ENCODE measurements at regions not wholly inside any gene's neighbourhood (a gene's known extent, or its start where the extent isn't known, plus 50 kb on each side); places are given as distances from the start of the nearest gene placed in this dataset.

DNA sequence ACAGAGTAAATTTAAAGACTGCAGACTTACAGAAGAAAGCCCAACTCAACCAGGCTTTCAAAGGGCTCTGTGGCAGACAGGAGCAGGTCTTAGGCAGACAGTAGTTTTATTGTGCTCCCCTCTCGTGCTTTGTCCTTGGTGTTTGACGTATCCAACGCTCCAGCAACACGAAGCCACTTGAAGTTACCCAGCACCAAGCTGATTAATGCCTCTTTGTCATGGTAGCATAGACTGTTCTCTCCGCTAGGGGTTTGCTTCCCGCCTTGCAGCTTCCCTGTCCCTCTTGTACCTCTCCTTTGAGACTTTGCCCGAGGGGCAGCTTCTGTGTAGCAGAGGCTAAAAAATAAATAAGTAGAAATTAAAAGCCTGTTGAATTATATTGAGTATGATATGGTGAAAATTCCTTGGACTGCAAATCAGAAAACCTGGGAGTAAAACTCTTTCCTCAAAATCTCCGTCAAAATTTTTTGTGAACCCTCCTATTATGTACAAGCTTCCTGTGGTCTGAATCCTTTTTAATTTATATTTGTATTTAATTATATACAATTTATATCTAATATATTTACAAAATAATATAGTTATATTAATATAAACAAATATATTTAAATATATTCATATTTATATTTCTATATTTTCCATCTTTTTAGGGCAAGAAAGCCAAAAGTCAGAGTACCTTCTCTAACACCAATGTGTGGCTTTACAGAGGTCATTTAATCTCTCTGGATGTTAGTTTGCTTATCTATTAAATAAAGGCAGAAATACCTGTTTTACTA, 405.4 kb downstream of the DMAC1 start:
- Histone ChIP-seq H3K27ac (no peak overlapping the region), H3K4me3 (no peak overlapping the region), H3K9me3 (no peaks in the 10 kb centered on the region), H3K27me3 (peaks cover 0 to 4% of the 10 kb centered on the region in 2 donors), H3K4me1 (no peaks in the 10 kb centered on the region), H3K36me3 (no peaks in the 10 kb centered on the region)
- ATAC-seq (no peak), DNase-seq (no peak)
- WGBS (ENCODE audit: insufficient coverage, low coverage, low lambda C conversion rate, missing lambda C conversion rate) = 43% methylated on average over 8 of the region's 8 CpGs
- intact Hi-C loops (cut with DNase I) = no loop called here
- TF ChIP-seq, protein P1, sequence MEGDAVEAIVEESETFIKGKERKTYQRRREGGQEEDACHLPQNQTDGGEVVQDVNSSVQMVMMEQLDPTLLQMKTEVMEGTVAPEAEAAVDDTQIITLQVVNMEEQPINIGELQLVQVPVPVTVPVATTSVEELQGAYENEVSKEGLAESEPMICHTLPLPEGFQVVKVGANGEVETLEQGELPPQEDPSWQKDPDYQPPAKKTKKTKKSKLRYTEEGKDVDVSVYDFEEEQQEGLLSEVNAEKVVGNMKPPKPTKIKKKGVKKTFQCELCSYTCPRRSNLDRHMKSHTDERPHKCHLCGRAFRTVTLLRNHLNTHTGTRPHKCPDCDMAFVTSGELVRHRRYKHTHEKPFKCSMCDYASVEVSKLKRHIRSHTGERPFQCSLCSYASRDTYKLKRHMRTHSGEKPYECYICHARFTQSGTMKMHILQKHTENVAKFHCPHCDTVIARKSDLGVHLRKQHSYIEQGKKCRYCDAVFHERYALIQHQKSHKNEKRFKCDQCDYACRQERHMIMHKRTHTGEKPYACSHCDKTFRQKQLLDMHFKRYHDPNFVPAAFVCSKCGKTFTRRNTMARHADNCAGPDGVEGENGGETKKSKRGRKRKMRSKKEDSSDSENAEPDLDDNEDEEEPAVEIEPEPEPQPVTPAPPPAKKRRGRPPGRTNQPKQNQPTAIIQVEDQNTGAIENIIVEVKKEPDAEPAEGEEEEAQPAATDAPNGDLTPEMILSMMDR (IDR thresholded peaks at IDR 0.05) = no peak
- TF ChIP-seq POLR2A (IDR thresholded peaks at IDR 0.05) = no peak

DNA sequence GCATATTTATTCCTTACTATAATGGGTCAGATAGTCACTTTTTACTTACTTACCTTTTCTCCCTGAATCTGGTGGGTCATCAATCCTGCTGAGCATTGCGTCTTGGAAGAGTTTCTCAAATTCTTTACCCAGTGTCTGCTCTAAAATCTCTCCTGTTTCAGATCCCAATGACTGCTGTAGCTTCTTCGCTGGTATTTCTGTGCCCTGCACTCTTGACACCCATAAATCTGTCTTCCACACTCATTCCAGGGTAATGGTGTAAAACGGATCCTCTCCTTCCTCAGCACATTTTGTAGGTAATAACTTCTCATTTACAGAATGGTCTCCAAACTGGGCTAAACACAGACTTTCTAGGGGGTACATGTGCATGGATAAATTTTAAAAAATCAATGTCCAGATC, 407.4 kb downstream of the DMAC1 start:
- whole genome bisulfite sequencing (ENCODE audit: insufficient coverage, low coverage, low lambda C conversion rate, missing lambda C conversion rate) = 51% methylated on average over 3 of the region's 3 CpGs
- DNase-seq (no peak), ATAC-seq (no peak)
- H3K36me3 ChIP-seq = no peaks in the 10 kb centered on the region
- no peaks in the 10 kb centered on the region for H3K9me3 ChIP-seq
- intact Hi-C loops (cut with DNase I) = no loop called here
- TF ChIP-seq, protein P1 (IDR thresholded peaks at IDR 0.05) = no peak
- TF ChIP-seq POLR2A (IDR thresholded peaks at IDR 0.05) = no peak
- H3K27ac ChIP-seq = no peak overlapping the region
- no peaks in the 10 kb centered on the region for H3K4me1 ChIP-seq
- H3K4me3 ChIP-seq = no peak overlapping the region
- H3K27me3 ChIP-seq = peaks cover 0 to 4% of the 10 kb centered on the region in 2 donors

DNA sequence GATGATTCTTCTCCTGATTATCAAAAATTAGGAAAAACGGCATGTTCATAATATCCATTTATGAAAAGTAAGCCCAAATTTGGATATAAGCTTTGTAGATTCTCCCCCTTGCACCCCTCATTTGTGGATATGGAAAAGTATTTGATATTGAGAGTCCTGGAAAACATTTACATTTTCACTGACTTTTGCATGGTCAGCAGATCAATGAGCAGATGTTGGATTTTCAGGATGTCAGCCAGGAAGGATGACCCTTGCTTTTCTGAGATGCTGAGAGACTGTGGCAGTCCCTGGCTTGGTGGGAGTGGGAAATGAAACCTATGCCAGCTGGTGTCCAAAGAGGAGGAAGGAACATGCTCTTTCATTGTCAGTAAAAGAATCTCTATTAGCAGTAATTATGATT, 410.8 kb downstream of the DMAC1 start:
- WGBS (ENCODE audit: insufficient coverage, low coverage, low lambda C conversion rate, missing lambda C conversion rate) = 92% methylated on average over 1 of the region's 1 CpG
- intact Hi-C loops (cut with DNase I) = no loop called here
- no peak for DNase-seq
- ATAC-seq = no peak
- Histone ChIP-seq H3K4me3 (no peak overlapping the region), H3K27me3 (no peaks in the 10 kb centered on the region), H3K36me3 (no peaks in the 10 kb centered on the region), H3K27ac (no peak overlapping the region), H3K4me1 (no peaks in the 10 kb centered on the region), H3K9me3 (no peaks in the 10 kb centered on the region)
- TF ChIP-seq, protein P1 (IDR thresholded peaks at IDR 0.05) = no peak
- no peak for TF ChIP-seq POLR2A (IDR thresholded peaks at IDR 0.05)

DNA sequence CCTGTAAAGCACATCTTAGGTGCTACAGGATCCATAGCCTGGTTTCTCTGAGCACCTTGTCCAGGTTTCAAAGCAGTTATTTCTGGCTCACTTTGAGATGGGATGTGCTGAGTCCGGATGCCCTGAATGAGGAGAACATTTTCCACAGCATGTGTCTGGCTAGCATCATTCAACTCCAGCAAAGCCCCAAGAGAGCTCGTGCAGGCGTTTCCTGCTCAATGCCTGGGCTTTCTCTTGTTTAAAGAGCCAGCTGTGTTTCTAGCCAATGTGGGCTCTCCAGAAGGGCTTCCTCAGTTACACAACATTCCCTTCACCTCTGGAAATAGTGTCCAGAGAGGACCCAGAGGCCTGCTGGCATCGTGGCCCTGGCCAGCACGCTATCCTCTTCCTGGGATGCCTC, 411.7 kb downstream of the DMAC1 start:
- H3K4me3 ChIP-seq = no peak overlapping the region
- no peak for ATAC-seq
- WGBS (ENCODE audit: insufficient coverage, low coverage, low lambda C conversion rate, missing lambda C conversion rate) = 40% methylated on average over 4 of the region's 5 CpGs
- H3K27me3 ChIP-seq = no peaks in the 10 kb centered on the region
- TF ChIP-seq, protein P1 (IDR thresholded peaks at IDR 0.05) = no peak
- no peak for TF ChIP-seq POLR2A (IDR thresholded peaks at IDR 0.05)
- intact Hi-C loops (cut with DNase I) = no loop called here
- no peak for DNase-seq
- no peaks in the 10 kb centered on the region for H3K36me3 ChIP-seq
- H3K27ac ChIP-seq = no peak overlapping the region
- no peaks in the 10 kb centered on the region for H3K9me3 ChIP-seq
- no peaks in the 10 kb centered on the region for H3K4me1 ChIP-seq

Data from right lobe of liver (tissue), 6 donors.